H1 (cell line): ENCODE measurements at regions not wholly inside any gene's neighbourhood (a gene's known extent, or its start where the extent isn't known, plus 50 kb on each side); places are given as distances from the start of the nearest gene placed in this dataset.

Experiments
- ATF2 ChIP-seq: IDR thresholded peaks from 2 replicates; pipeline ENCODE4 v1.6.1; 2012; ENCODE audit warnings: low read length, inconsistent platforms
- FOSL1 ChIP-seq: IDR thresholded peaks from 2 replicates; pipeline ENCODE4 v1.6.1; 2011; ENCODE audit warnings: mild to moderate bottlenecking, low read depth, low read length, moderate library complexity; ENCODE audit not compliant: insufficient read depth
- HDAC2 ChIP-seq, 2 experiments: fragments of 300-600 bp in 1 of 2; sonication (generic) in 1 of 2; IDR thresholded peaks; 2 replicates each; pipeline ENCODE4 v1.6.1; 2011 to 2012; ENCODE audit warnings: low read depth in 2 of 2, low read length in 2 of 2, mild to moderate bottlenecking in 2 of 2, moderate library complexity in 2 of 2, borderline replicate concordance in 1 of 2, inconsistent platforms in 1 of 2

GRCh38 chr13:65368832-65369231, 1861.3 kb downstream of the PCDH9 start (continued):
- TF ChIP-seq ATF2 = no peak
- TF ChIP-seq HDAC2 (IDR thresholded peaks at IDR 0.05; ENCODE audit: borderline replicate concordance in 1 of 2, low read depth in 2 of 2, low read length in 2 of 2) = no peak
- no peak for TF ChIP-seq FOSL1
